ENCODE measurements at regions not wholly inside any gene's neighbourhood (a gene's known extent, or its start where the extent isn't known, plus 50 kb on each side); places are given as distances from the start of the nearest gene placed in this dataset.

DNA sequence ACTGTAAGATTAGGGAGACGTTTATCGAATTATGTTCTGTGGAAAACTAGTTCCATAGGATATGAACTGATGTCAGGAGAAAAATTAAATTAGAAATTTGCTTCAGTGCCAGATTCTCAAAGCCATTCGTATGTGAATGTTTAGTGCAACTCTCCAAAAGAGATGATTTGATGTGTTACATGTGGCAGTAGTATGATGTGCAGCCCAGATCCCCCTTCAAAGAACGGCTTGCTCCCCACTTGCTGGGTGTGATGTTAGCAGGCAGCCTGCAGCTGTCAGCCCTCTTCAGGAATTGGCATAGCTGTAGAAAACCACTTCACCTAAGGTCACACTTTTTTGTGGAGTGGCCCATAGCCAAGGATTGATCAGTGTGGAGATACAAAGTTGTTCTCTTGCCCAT lies 127.0 kb upstream of the CCDC54 start:
- TF ChIP-seq, protein P1, sequence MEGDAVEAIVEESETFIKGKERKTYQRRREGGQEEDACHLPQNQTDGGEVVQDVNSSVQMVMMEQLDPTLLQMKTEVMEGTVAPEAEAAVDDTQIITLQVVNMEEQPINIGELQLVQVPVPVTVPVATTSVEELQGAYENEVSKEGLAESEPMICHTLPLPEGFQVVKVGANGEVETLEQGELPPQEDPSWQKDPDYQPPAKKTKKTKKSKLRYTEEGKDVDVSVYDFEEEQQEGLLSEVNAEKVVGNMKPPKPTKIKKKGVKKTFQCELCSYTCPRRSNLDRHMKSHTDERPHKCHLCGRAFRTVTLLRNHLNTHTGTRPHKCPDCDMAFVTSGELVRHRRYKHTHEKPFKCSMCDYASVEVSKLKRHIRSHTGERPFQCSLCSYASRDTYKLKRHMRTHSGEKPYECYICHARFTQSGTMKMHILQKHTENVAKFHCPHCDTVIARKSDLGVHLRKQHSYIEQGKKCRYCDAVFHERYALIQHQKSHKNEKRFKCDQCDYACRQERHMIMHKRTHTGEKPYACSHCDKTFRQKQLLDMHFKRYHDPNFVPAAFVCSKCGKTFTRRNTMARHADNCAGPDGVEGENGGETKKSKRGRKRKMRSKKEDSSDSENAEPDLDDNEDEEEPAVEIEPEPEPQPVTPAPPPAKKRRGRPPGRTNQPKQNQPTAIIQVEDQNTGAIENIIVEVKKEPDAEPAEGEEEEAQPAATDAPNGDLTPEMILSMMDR (IDR thresholded peaks at IDR 0.05), result no peak
- no peak for TF ChIP-seq ZFX (IDR thresholded peaks at IDR 0.05; ENCODE audit: borderline replicate concordance)

All from 22Rv1 (cell line).